ENCODE measurements at regions not wholly inside any gene's neighbourhood (a gene's known extent, or its start where the extent isn't known, plus 50 kb on each side); places are given as distances from the start of the nearest gene placed in this dataset.

DNA sequence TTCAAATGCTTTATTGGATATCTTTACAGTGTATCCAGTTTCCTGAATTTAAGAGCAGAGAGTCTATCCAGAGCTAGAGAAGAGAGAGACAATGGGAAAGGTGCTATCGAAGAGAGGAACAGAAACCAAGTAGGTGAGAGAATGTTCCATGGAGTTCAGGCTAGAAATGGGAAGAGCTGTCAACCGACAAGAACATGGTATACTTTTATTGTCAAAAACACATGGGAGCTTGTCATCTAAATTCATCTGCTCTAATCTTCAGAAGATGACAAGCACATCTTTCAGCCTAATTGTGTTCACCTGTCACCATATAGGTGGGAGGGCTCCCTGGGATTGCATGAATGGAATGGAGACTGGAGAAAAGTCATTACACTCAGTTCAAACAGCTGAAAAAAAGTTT, 690.4 kb upstream of the LRATD1 start:
- Histone ChIP-seq H2AFZ (ENCODE audit: low read depth, low read length) (no peak overlapping the region), H3K27ac (ENCODE audit: low read length) (no peak overlapping the region)
- TF ChIP-seq EZH2phosphoT487 (IDR thresholded peaks at IDR 0.05; ENCODE audit: low read depth) = no peak
- TF ChIP-seq, protein P1, sequence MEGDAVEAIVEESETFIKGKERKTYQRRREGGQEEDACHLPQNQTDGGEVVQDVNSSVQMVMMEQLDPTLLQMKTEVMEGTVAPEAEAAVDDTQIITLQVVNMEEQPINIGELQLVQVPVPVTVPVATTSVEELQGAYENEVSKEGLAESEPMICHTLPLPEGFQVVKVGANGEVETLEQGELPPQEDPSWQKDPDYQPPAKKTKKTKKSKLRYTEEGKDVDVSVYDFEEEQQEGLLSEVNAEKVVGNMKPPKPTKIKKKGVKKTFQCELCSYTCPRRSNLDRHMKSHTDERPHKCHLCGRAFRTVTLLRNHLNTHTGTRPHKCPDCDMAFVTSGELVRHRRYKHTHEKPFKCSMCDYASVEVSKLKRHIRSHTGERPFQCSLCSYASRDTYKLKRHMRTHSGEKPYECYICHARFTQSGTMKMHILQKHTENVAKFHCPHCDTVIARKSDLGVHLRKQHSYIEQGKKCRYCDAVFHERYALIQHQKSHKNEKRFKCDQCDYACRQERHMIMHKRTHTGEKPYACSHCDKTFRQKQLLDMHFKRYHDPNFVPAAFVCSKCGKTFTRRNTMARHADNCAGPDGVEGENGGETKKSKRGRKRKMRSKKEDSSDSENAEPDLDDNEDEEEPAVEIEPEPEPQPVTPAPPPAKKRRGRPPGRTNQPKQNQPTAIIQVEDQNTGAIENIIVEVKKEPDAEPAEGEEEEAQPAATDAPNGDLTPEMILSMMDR (IDR thresholded peaks at IDR 0.05; ENCODE audit: low read depth, low read length) = no peak

DNA sequence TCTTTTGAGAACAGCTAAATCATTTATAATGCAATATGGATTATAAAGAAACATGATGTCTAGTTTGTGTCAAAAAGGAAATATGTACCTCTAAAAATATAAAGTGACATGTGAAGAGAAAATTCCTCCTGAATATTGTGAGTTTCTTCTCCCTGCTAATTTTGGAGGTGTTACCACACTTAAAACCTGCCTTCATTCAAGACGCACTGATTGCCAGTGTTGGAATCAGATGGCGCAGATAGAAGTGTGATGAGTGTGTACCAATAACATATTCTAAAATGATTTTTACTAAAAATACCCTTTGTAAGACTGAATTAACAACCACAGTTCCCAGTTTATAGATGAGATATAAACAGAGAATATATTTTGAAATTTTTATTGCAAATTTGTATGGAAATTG, 681.8 kb upstream of the LRATD1 start:
- H3K79me2 ChIP-seq (ENCODE audit: low read length) = no peaks in the 10 kb centered on the region
- no peak for TF ChIP-seq EZH2phosphoT487 (IDR thresholded peaks at IDR 0.05; ENCODE audit: low read depth)
- TF ChIP-seq, protein P1 (IDR thresholded peaks at IDR 0.05; ENCODE audit: low read depth, low read length) = no peak
- H4K20me1 ChIP-seq (ENCODE audit: insufficient read depth, low read length) = no peaks in the 10 kb centered on the region
- H3K4me1 ChIP-seq (ENCODE audit: low read length) = no peaks in the 10 kb centered on the region
- H3K9ac ChIP-seq (ENCODE audit: low read length) = no peak overlapping the region
- no peak overlapping the region for H2AFZ ChIP-seq (ENCODE audit: low read depth, low read length)
- H3K27ac ChIP-seq (ENCODE audit: low read length) = no peak overlapping the region
- H3K27me3 ChIP-seq (ENCODE audit: low read depth, low read length) = no peaks in the 10 kb centered on the region
- H3K4me3 ChIP-seq (ENCODE audit: low read length) = no peak overlapping the region
- H3K4me2 ChIP-seq (ENCODE audit: low read length) = no peak overlapping the region
- no peaks in the 10 kb centered on the region for H3K36me3 ChIP-seq (replicated peaks; ENCODE audit: low read depth, low read length)
- no peaks in the 10 kb centered on the region for H3K9me3 ChIP-seq (ENCODE audit: insufficient read depth, low read length)

More for the DNA sequence above, 690.4 kb upstream of the LRATD1 start:
- Histone ChIP-seq H4K20me1 (ENCODE audit: insufficient read depth, low read length) (no peaks in the 10 kb centered on the region), H3K9ac (ENCODE audit: low read length) (no peak overlapping the region), H3K36me3 (replicated peaks; ENCODE audit: low read depth, low read length) (no peaks in the 10 kb centered on the region), H3K27me3 (ENCODE audit: low read depth, low read length) (no peaks in the 10 kb centered on the region), H3K4me3 (ENCODE audit: low read length) (no peak overlapping the region), H3K4me2 (ENCODE audit: low read length) (no peak overlapping the region), H3K4me1 (ENCODE audit: low read length) (no peaks in the 10 kb centered on the region), H3K79me2 (ENCODE audit: low read length) (no peaks in the 10 kb centered on the region), H3K9me3 (ENCODE audit: insufficient read depth, low read length) (no peaks in the 10 kb centered on the region)

DNA sequence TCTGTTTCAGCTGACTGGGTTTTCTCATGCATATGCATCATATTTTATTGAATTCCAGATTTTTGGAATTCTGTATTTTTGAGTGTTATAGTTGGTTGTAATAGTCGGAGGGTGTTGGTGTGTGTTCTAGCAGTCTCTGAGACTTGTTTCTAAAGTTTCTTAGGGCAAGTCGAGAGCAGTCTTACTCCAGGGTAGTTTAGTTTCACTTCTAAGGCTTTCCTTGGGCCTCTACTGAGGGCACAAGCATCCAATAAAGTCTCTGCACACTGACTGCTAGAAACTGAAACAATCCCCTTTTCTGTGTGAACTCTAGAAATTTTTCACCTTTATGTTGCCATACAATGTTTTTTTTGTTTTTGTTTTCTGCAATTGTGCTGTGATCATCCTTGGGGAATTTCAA, 663.7 kb upstream of the LRATD1 start:
- no peak overlapping the region for H3K4me2 ChIP-seq (ENCODE audit: low read length)
- no peaks in the 10 kb centered on the region for H3K9me3 ChIP-seq (ENCODE audit: insufficient read depth, low read length)
- TF ChIP-seq, protein P1 (IDR thresholded peaks at IDR 0.05; ENCODE audit: low read depth, low read length) = no peak
- no peak for TF ChIP-seq EZH2phosphoT487 (IDR thresholded peaks at IDR 0.05; ENCODE audit: low read depth)
- no peak overlapping the region for H3K27ac ChIP-seq (ENCODE audit: low read length)
- no peaks in the 10 kb centered on the region for H3K36me3 ChIP-seq (replicated peaks; ENCODE audit: low read depth, low read length)
- no peak overlapping the region for H3K9ac ChIP-seq (ENCODE audit: low read length)
- H3K4me1 ChIP-seq (ENCODE audit: low read length) = no peaks in the 10 kb centered on the region
- no peak overlapping the region for H2AFZ ChIP-seq (ENCODE audit: low read depth, low read length)
- H4K20me1 ChIP-seq (ENCODE audit: insufficient read depth, low read length) = no peaks in the 10 kb centered on the region
- H3K4me3 ChIP-seq (ENCODE audit: low read length) = no peak overlapping the region
- no peaks in the 10 kb centered on the region for H3K27me3 ChIP-seq (ENCODE audit: low read depth, low read length)
- H3K79me2 ChIP-seq (ENCODE audit: low read length) = no peaks in the 10 kb centered on the region

DNA sequence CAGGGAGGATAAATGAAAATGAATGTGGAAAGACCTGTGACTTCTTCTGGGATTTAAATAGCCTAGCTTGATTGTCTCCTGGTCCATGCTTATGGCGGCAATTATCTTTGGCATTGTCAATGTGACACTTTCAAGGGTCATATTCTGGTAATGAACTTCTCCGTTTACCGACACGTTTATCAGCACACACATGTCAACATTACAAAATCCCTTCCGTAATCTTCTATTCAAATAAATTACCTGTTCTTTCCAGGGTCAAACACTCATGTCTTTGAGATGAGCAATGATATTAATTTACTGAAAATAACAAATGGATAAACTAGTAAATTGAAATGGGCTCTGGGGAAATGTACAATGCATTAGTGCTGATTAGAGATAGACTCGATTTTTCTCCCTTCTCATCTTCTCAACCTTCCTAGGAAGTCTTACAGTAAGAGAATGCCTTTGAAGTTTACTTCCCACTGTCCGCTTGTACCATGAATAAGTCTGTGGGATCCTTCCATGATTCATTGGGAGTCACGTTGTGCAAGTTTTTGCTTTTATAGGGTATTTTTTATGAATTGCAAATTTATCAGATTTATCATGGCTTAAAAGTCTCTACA, 646.3 kb upstream of the LRATD1 start:
- Histone ChIP-seq H3K9me3 (ENCODE audit: insufficient read depth, low read length) (no peaks in the 10 kb centered on the region), H3K9ac (ENCODE audit: low read length) (no peak overlapping the region), H3K4me1 (ENCODE audit: low read length) (no peaks in the 10 kb centered on the region), H3K79me2 (ENCODE audit: low read length) (no peaks in the 10 kb centered on the region), H3K27me3 (ENCODE audit: low read depth, low read length) (no peaks in the 10 kb centered on the region), H3K4me2 (ENCODE audit: low read length) (no peak overlapping the region), H2AFZ (ENCODE audit: low read depth, low read length) (no peak overlapping the region), H4K20me1 (ENCODE audit: insufficient read depth, low read length) (no peaks in the 10 kb centered on the region), H3K4me3 (ENCODE audit: low read length) (no peak overlapping the region), H3K36me3 (replicated peaks; ENCODE audit: low read depth, low read length) (no peaks in the 10 kb centered on the region), H3K27ac (ENCODE audit: low read length) (no peak overlapping the region)
- TF ChIP-seq, protein P1 (IDR thresholded peaks at IDR 0.05; ENCODE audit: low read depth, low read length) = no peak
- TF ChIP-seq EZH2phosphoT487 (IDR thresholded peaks at IDR 0.05; ENCODE audit: low read depth) = no peak

Measured in OCI-LY3 (cell line).